NCI-H1417 treated with DMSO at 0.1 percent for 48 hours (cell line): ENCODE measurements at regions not wholly inside any gene's neighbourhood (a gene's known extent, or its start where the extent isn't known, plus 50 kb on each side); places are given as distances from the start of the nearest gene placed in this dataset.
A peak's percentile ranks its signal among the peaks of the same experiment; 100 is the strongest.
"Not testable (repeated sequence)": the region's sequence is repeated elsewhere in the genome, so short reads cannot be mapped to it uniquely, and the experiment has no call there.

ENCODE experiments used
- DNase-seq: peaks from one replicate; lab custom pipeline; 2025; lab: John Stamatoyannopoulos, UW

DNA sequence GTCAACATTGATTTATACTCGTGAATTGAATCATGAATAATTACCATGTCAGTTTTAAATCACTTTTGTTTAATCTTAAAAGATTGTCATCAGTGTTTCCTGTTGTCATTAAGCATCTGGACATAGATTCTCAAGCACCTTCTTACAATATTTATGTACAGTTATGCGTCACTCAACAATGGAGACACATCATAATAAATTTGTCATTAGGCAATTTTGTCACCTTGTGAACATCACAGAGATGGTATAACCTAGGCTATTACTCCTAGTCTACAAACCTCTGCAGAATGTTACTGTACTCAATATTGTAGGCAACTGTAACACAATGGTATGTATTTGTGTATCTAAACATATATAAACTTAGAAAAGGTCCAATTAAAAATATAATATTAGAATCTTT, 2130.9 kb upstream of the PCDH20 start:
- no peak for DNase-seq

DNA sequence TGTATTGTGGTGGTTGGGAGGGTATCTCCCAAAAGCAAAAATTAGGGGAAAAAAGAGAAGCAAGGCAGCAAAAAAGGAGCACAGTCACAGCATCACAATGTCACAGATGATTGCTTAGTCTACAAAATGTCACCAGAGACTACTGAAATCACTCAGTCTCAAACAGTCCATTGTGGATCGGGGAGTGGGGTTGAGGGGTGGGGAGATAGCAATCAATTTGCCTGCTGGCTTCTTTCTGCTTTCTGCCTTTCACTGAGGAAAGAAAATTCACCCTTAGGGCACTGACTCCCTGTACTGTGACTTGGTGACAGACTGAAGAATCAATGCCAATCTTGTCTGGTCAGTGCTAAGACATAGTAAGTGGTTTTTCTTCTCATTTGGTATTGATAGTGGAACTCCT, 2127.1 kb upstream of the PCDH20 start:
- DNase-seq: no peak

DNA sequence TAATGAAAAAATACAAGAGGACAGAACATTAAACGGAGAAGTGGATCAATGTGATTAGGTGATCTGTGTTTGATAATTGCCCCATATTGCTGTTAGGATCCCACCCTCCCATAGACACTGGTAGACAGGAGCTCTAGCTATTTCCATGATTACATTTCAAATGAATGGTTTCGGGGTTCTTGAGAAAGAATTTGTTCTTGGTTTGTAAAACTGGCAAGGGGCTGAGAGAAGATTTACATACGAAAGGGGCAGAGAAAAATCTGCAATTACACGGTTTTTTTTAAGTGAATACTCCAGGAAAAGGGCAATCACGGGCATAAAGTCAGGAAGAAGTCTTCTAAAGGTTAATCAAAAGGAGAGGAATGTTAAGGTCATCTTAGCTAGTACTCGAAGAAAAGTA, 2125.7 kb upstream of the PCDH20 start:
- no peak for DNase-seq

GRCh38 chr13:63540061-63540460, 2124.4 kb upstream of the PCDH20 start:
- DNase-seq: no peak

DNA sequence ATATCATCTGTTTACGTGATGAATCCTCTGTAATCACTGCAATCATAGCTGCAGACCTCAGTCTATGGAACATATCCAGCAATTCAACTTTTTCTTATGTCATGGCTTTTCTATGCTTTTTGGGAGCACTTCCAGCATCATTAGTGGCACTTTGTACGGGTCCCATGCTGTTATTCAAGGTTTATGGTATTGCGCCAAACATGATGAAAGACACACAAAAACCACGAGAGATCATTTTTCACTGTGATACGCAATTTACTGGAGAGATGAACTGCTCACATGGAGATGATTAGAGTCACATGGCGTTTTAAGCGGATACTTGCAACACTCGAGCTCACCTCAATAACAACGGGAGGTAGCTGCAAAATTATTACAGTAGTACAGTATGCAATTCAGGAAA, 2101.7 kb upstream of the PCDH20 start:
- DNase-seq: peak; percentile 23

DNA sequence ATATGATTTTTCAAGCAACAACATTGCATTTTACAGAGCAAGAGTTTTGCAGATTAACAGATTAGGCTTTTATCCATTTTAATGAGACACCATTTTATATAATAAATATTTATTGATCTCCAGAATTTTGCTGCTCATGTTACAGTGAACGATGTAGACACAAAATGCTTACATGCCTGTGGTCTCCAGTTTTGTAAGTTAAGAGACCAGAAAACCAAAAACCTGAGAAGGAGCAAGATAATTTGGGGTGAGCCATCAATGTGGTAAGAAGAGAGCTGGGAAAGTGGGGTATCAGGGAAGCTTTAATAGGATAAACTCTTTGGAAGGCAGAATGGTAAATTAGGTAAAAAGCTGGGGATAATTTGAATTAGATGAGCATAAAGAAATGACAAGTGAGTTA, 2100.5 kb upstream of the PCDH20 start:
- DNase-seq: no peak

GRCh38 chr13:63514886-63515285, 2099.2 kb upstream of the PCDH20 start:
- DNase-seq: no peak

DNA sequence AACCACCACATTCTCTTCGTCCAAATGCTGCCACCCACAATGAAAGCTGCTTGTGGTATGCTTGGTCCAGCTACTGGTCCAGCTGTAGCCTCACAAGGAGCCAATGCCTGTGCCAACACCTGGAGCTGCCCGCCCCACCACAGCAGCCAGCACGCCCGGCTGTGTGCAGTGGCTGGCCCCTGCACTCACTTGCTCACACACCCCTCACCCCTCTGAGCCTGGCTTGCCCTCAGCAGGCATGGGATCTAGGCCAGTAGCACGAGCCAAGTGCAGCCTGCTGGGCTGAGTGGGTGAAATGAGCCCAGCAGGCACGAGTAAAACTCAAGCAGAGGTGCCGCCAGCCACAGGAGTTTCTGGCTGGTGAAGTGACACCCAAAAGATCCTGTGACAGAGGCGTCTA, 2096.4 kb upstream of the PCDH20 start:
- DNase-seq: no peak

GRCh38 chr13:63501702-63502101, 2086.1 kb upstream of the PCDH20 start:
- DNase-seq: no peak

DNA sequence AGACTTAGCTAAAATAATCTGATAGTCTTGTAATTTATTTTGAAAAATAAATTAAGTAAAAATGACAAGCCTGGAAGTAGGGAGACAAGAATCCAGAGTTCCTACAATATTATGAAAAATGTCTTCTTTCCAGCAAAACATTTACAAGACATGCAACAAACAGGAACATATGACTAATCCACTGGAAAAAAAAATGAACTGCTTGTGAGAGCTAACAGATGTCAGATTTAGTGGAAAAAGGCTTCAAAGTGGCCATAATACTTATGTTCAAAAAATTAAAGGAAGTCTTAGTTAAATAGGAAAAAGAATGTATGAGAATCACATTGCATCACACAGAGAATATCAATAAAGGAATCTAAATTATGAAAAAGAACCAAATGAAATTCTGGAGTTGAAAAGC, 2082.0 kb upstream of the PCDH20 start:
- no peak for DNase-seq

DNA sequence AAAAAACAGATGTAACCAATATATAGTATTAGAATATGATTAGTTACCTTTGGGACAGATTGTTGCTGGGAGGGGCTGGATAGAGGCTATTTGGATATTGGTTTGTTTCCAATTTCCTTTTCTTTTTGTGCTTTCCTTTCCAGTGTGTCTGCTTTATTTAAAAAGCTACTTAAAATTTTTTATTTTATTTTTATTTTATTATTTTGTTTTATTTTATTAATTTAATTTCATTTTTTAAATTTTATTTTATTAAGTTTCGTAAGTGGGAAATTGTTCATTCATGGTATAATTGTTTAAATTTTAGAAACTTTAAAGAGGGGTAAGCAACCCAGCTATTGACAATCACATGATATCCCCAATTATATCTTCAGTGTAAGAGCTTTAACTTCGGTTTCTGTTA, 2077.0 kb upstream of the PCDH20 start:
- no peak for DNase-seq

DNA sequence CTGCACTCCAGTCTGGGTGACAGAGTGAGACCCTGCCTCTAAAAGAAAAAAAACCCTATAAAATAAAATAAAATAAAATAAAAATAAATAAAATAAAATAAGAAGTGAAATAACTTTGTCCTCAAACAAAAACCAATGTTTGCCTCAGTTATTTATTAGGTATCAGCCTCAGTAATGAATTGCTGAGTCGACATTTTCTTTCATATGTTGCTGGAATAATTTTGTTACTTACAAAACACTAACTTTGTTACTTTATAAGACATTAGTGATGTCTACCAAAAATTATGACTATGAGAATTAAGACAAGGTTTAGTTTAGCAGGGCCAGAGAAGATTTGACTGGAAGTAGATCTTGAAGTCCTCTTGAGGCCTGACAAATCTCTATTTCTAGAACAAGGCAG, 2074.5 kb upstream of the PCDH20 start:
- DNase-seq: no peak

- no peak for DNase-seq
Observed at GRCh38 chr13:63481334-63481733, 2065.7 kb upstream of the PCDH20 start.

DNA sequence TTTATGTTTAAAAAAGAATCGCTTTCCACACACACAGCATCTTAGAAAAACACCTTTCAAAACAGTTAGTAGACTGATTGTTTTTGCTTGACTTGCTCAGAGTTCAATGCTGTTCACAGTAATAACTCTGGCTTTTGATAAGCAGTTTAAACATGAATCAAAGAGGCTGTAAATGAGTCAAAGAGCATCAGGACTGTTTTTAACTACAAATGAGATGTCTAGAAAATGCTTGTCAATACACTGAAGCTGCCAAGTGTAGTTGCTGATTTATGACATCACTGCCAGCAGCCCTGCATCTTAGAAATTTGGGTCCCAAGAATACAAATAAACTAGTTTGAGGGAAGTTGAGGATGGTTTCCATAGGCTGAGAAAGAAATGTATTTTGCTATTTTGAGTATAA, 2057.1 kb upstream of the PCDH20 start:
- DNase-seq: no peak

DNA sequence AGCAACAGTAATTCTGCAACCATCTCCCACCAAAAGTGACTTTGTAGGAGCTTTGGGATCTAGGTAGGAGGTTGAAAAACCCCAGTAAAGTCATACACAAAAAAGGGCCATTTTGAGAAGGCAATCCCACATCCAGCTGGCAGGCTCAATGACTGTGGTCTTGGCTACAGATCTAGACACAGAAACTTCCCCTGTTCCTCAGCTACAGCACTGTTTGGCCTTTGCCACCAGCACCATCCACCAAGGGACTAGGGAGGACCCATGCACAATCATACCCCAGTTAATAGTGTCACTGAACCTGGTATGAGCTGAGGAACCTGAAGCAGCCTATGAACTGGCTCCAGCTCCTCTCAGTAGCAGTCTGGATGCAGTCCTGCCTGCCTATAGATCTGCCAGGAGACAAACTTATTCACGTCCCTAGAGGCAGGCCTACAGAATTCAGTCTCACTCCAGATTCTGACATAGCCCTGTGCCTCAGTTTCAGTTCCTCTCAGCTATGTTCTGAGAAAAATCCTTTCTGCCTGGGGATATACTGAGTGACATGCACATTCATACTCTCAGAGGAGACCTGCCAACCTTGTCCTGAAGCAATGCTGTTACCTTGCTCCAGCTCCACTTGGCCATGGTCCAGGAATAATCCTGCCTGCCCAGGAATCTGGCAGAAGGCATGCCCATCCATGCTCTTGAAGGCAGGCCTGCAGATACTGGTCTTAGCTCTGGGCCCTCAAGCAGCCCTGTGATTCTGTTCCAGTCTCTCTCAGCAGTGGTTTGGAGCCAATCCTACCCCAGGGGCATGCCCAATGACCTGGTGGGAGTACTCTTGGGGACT, 2048.3 kb upstream of the PCDH20 start:
- no peak for DNase-seq

DNA sequence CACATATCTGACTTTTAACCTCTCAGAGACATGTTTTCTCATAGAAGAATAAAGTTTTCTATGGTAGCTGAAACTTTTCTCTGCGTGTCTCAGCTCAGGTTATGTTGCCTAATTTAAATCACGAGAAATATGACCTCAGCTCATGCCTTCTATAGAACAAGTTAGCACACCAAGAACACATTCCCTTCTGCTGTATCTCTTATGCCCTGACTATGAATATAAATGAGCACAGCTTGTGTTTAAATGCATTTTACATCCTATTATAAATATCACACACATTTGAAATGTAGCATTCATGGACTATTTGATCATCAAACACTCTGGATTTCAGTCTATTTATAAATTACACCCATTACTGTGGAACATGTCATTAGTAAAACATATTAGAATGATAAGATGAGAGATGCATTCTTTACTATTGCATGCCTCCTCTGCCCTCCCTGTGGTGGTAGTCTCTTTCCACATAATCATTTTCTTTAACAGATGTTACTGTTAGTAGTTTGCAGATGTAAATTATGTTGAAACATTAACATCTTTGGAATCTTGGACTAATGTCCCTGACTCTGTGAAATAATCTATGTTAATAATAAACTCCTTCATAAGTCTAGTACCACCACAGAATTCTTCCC, 2044.9 kb upstream of the PCDH20 start:
- DNase-seq: no peak

DNA sequence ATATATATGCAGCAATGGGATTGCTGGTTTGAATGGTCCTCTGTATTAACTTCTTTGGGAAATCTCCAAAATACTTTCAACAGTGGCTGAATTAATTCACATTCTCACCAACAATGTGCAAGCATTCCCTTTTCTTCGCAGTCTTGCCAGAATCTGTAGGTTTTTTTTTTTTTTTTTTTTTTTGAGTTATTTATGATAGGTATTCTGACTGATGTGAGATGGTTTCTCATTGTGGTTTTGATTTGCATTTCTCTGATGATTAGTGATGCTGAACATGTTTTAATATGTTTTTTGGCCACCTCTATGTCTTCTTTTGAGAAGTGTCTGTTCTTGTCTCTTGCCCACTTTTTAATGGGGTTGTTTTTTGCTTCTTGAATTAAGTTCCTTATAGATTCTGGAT, 2041.5 kb upstream of the PCDH20 start:
- no peak for DNase-seq

- no peak for DNase-seq
Observed at GRCh38 chr13:63455938-63456337, 2040.3 kb upstream of the PCDH20 start.

- DNase-seq: peak; percentile 19
Observed at GRCh38 chr13:63449550-63449949, 2033.9 kb upstream of the PCDH20 start.

DNA sequence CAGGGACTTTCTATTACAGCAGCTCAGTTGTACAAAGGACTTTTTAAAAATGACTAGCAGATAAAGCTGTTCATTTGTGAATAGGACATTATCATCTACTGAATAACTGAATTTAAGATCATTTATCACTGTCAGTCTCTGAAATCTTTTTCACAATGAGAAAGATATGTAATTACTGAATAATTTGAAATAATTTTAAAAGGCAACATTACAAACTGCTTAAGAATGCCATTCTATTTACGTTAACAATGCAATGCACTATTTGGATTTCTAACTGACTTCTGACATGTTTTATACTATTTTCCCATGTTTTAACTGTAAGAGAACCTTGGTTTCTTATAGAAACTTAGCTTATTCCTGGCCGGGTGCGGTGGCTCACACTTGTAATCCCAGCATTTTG, 2033.0 kb upstream of the PCDH20 start:
- DNase-seq: no peak

GRCh38 chr13:63446329-63446728, 2030.7 kb upstream of the PCDH20 start:
- DNase-seq: no peak

GRCh38 chr13:63444225-63444624, 2028.6 kb upstream of the PCDH20 start:
- not testable (repeated sequence) for DNase-seq

DNA sequence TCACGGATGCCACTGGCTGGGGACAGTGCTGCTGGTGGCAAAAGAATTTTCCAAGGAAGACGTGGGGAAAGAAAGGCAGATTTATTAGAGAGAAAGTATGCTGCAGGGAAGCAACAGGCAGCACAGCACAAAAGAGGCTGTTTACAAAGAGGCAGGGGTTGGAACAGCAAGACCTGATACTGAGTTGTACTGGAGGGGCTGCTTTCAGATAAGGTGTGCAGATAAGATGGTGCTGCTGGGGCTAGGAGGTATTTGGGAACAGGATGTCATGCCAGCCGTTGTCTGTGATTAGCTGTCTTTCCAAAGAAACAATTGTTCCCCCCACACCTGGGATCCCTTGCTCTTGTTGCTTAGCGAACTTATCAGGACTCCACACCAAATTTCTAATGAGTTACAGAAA, 2023.3 kb upstream of the PCDH20 start:
- no peak for DNase-seq

DNA sequence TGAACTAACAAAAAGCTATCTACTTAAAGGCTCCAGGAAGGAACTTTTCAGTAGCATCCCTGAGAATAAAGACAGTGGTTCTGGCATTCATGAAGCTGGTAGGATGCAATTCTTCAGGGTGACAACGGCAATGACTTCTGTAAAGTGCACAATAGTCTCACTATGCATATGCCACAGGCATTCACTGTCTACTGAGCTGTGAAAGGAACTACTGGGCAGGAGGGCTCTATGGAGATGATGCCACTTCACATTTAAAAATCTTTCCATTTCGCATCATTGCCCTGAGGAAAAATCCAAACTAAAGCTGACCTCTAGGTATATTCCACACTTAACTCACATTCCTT, 2020.6 kb upstream of the PCDH20 start:
- no peak for DNase-seq
